T-helper 1 cell treated with Interleukin-12 subunit alpha and Interleukin-12 subunit beta and Interleukin-4 antibody, amounts not matched to agents 30 μg/mL and 1 μg/mL, for 36 hours (primary cell): ENCODE measurements at regions not wholly inside any gene's neighbourhood (a gene's known extent, or its start where the extent isn't known, plus 50 kb on each side); places are given as distances from the start of the nearest gene placed in this dataset.

Experiments
- H3K27ac Mint-ChIP-seq: one replicate; pipeline ENCODE4 v1.8.0; 2021; ENCODE audit warnings: mild to moderate bottlenecking, mixed read lengths
- H3K27me3 Mint-ChIP-seq: one replicate; pipeline ENCODE4 v1.8.0; 2021; ENCODE audit warnings: low read depth, mixed read lengths
- H3K36me3 Mint-ChIP-seq: one replicate; pipeline ENCODE4 v1.8.0; 2021; ENCODE audit warnings: low read depth, mixed read lengths
- H3K4me1 Mint-ChIP-seq: one replicate; pipeline ENCODE4 v1.8.0; 2021; ENCODE audit warnings: low read depth, mixed read lengths
- H3K4me3 Mint-ChIP-seq: one replicate; pipeline ENCODE4 v1.8.0; 2021; ENCODE audit warnings: mild to moderate bottlenecking, moderate library complexity, mixed read lengths
- H3K9me3 Mint-ChIP-seq: one replicate; pipeline ENCODE4 v1.8.0; 2021; ENCODE audit warnings: mixed read lengths

- Mint-ChIP-seq H3K4me1 (no peaks in the 10 kb centered on the region), H3K4me3 (no peak overlapping the region), H3K27me3 (peaks cover 9% of the 10 kb centered on the region), H3K27ac (no peak overlapping the region), H3K36me3 (no peaks in the 10 kb centered on the region), H3K9me3 (no peaks in the 10 kb centered on the region)
Measured at GRCh38 chr2:84217456-84217855, 241.6 kb downstream of the SUCLG1 start.

GRCh38 chr2:84214455-84214854, 244.6 kb downstream of the SUCLG1 start:
- no peak overlapping the region for H3K27ac Mint-ChIP-seq

GRCh38 chr2:84212611-84213314, 246.3 kb downstream of the SUCLG1 start:
- Mint-ChIP-seq H3K27ac (no peak overlapping the region), H3K4me1 (no peaks in the 10 kb centered on the region), H3K27me3 (no peaks in the 10 kb centered on the region), H3K36me3 (no peaks in the 10 kb centered on the region), H3K9me3 (no peaks in the 10 kb centered on the region), H3K4me3 (no peak overlapping the region)

More at GRCh38 chr2:84214455-84214854, 244.6 kb downstream of the SUCLG1 start:
- H3K4me1 Mint-ChIP-seq: no peaks in the 10 kb centered on the region
- no peaks in the 10 kb centered on the region for H3K9me3 Mint-ChIP-seq
- no peak overlapping the region for H3K4me3 Mint-ChIP-seq
- H3K36me3 Mint-ChIP-seq: no peaks in the 10 kb centered on the region
- no peaks in the 10 kb centered on the region for H3K27me3 Mint-ChIP-seq

- H3K4me1 Mint-ChIP-seq: peaks cover 2% of the 10 kb centered on the region
- H3K9me3 Mint-ChIP-seq: no peaks in the 10 kb centered on the region
- no peaks in the 10 kb centered on the region for H3K36me3 Mint-ChIP-seq
- H3K4me3 Mint-ChIP-seq: no peak overlapping the region
- H3K27ac Mint-ChIP-seq: no peak overlapping the region
- H3K27me3 Mint-ChIP-seq: peaks cover 6% of the 10 kb centered on the region
Measured at GRCh38 chr2:84209941-84210340, 249.1 kb downstream of the SUCLG1 start.

- no peak overlapping the region for H3K27ac Mint-ChIP-seq
- peaks cover 2% of the 10 kb centered on the region for H3K4me1 Mint-ChIP-seq
- no peaks in the 10 kb centered on the region for H3K36me3 Mint-ChIP-seq
- peaks cover 6% of the 10 kb centered on the region for H3K27me3 Mint-ChIP-seq
- H3K9me3 Mint-ChIP-seq: no peaks in the 10 kb centered on the region
- no peak overlapping the region for H3K4me3 Mint-ChIP-seq
Measured at GRCh38 chr2:84204995-84205394, 254.1 kb downstream of the SUCLG1 start.

- Mint-ChIP-seq H3K9me3 (no peaks in the 10 kb centered on the region), H3K4me1 (peaks cover 2% of the 10 kb centered on the region), H3K36me3 (no peaks in the 10 kb centered on the region), H3K4me3 (no peak overlapping the region), H3K27ac (no peak overlapping the region), H3K27me3 (peaks cover 10% of the 10 kb centered on the region)
Measured at GRCh38 chr2:84202166-84202565, 256.9 kb downstream of the SUCLG1 start.

GRCh38 chr2:84201158-84201557, 257.9 kb downstream of the SUCLG1 start:
- H3K27me3 Mint-ChIP-seq: peaks cover 10% of the 10 kb centered on the region
- no peak overlapping the region for H3K27ac Mint-ChIP-seq
- no peaks in the 10 kb centered on the region for H3K36me3 Mint-ChIP-seq
- H3K9me3 Mint-ChIP-seq: no peaks in the 10 kb centered on the region
- H3K4me3 Mint-ChIP-seq: no peak overlapping the region
- H3K4me1 Mint-ChIP-seq: no peaks in the 10 kb centered on the region

- Mint-ChIP-seq H3K27ac (no peak overlapping the region), H3K4me1 (no peaks in the 10 kb centered on the region), H3K4me3 (no peak overlapping the region), H3K9me3 (no peaks in the 10 kb centered on the region), H3K27me3 (peaks cover 4% of the 10 kb centered on the region), H3K36me3 (no peaks in the 10 kb centered on the region)
Measured at GRCh38 chr2:84197901-84198300, 261.2 kb downstream of the SUCLG1 start.

GRCh38 chr2:84194949-84195644, 264.0 kb downstream of the SUCLG1 start:
- Mint-ChIP-seq H3K27ac (no peak overlapping the region), H3K9me3 (no peaks in the 10 kb centered on the region), H3K36me3 (no peaks in the 10 kb centered on the region), H3K4me1 (no peaks in the 10 kb centered on the region), H3K27me3 (peaks cover 4% of the 10 kb centered on the region), H3K4me3 (no peak overlapping the region)

GRCh38 chr2:84194181-84194580, 264.9 kb downstream of the SUCLG1 start:
- no peak overlapping the region for H3K4me3 Mint-ChIP-seq
- no peaks in the 10 kb centered on the region for H3K9me3 Mint-ChIP-seq
- H3K36me3 Mint-ChIP-seq: no peaks in the 10 kb centered on the region
- H3K27ac Mint-ChIP-seq: no peak overlapping the region
- no peaks in the 10 kb centered on the region for H3K27me3 Mint-ChIP-seq
- H3K4me1 Mint-ChIP-seq: no peaks in the 10 kb centered on the region

- H3K27me3 Mint-ChIP-seq: no peaks in the 10 kb centered on the region
- H3K4me1 Mint-ChIP-seq: no peaks in the 10 kb centered on the region
- H3K36me3 Mint-ChIP-seq: no peaks in the 10 kb centered on the region
- no peaks in the 10 kb centered on the region for H3K9me3 Mint-ChIP-seq
- H3K27ac Mint-ChIP-seq: no peak overlapping the region
- H3K4me3 Mint-ChIP-seq: no peak overlapping the region
Measured at GRCh38 chr2:84187258-84187657, 271.8 kb downstream of the SUCLG1 start.

GRCh38 chr2:84181927-84182326, 277.2 kb downstream of the SUCLG1 start:
- Mint-ChIP-seq H3K27ac (no peak overlapping the region), H3K4me1 (no peaks in the 10 kb centered on the region)

GRCh38 chr2:84177733-84178132, 281.3 kb downstream of the SUCLG1 start:
- no peaks in the 10 kb centered on the region for H3K36me3 Mint-ChIP-seq
- H3K4me3 Mint-ChIP-seq: no peak overlapping the region
- H3K27ac Mint-ChIP-seq: no peak overlapping the region
- H3K27me3 Mint-ChIP-seq: no peaks in the 10 kb centered on the region
- no peaks in the 10 kb centered on the region for H3K9me3 Mint-ChIP-seq
- no peaks in the 10 kb centered on the region for H3K4me1 Mint-ChIP-seq

More at GRCh38 chr2:84181927-84182326, 277.2 kb downstream of the SUCLG1 start:
- Mint-ChIP-seq H3K36me3 (no peaks in the 10 kb centered on the region), H3K9me3 (no peaks in the 10 kb centered on the region), H3K4me3 (no peak overlapping the region), H3K27me3 (no peaks in the 10 kb centered on the region)

GRCh38 chr2:84175970-84176369, 283.1 kb downstream of the SUCLG1 start:
- no peak overlapping the region for H3K27ac Mint-ChIP-seq
- no peaks in the 10 kb centered on the region for H3K4me1 Mint-ChIP-seq
- H3K27me3 Mint-ChIP-seq: no peaks in the 10 kb centered on the region
- H3K36me3 Mint-ChIP-seq: no peaks in the 10 kb centered on the region
- H3K9me3 Mint-ChIP-seq: no peaks in the 10 kb centered on the region
- no peak overlapping the region for H3K4me3 Mint-ChIP-seq

- H3K27me3 Mint-ChIP-seq: no peaks in the 10 kb centered on the region
- H3K4me3 Mint-ChIP-seq: no peak overlapping the region
- no peaks in the 10 kb centered on the region for H3K9me3 Mint-ChIP-seq
- H3K4me1 Mint-ChIP-seq: no peaks in the 10 kb centered on the region
- H3K27ac Mint-ChIP-seq: no peak overlapping the region
- no peaks in the 10 kb centered on the region for H3K36me3 Mint-ChIP-seq
Measured at GRCh38 chr2:84175340-84175739, 283.7 kb downstream of the SUCLG1 start.
